Stimulated activated CD4-positive, alpha-beta T cell treated with anti-CD3 and anti-CD28 coated beads, TNF-alpha, amount 100 ng/mL, for 1 hour (primary cell): ENCODE measurements at regions not wholly inside any gene's neighbourhood (a gene's known extent, or its start where the extent isn't known, plus 50 kb on each side); places are given as distances from the start of the nearest gene placed in this dataset.
"Not testable (repeated sequence)": the region's sequence is repeated elsewhere in the genome, so short reads cannot be mapped to it uniquely, and the experiment has no call there.

Source experiments
- DNase-seq, 3 donors: peaks; one replicate each; pipeline ENCODE4 v3.0.0-alpha.2; 2020; ENCODE audit warnings: low read depth in 3 of 3, low spot score in 1 of 3

DNA sequence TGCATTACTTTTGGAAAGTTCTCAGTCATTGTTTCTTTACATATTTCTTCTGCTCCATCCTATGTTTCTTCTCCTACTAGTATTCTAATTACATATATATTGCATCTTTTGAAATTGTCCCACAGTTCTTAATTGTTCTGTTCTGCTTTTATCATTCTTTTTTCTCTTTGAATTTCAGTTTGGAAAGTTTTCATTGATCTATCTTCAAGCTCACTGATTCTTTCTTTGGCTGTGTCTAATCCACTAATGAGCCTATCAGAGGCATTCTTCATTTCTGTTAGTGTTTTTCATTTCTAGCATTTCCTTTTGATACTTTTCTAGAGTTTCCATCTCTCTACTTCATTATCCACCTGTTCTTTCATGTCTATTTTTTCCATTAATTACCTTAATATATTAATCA lies 159.0 kb upstream of the KCNJ15 start:
- no peak for DNase-seq

- no peak for DNase-seq
These were observed 144.5 kb upstream of the KCNJ15 start for GRCh38 chr21:38112219-38112789.

GRCh38 chr21:38114717-38115333 lies 142.0 kb upstream of the KCNJ15 start:
- no peak for DNase-seq

- DNase-seq = no peak
These were observed 140.9 kb upstream of the KCNJ15 start for GRCh38 chr21:38115870-38116269.

GRCh38 chr21:38119793-38120192 lies 137.0 kb upstream of the KCNJ15 start:
- DNase-seq = no peak

DNA sequence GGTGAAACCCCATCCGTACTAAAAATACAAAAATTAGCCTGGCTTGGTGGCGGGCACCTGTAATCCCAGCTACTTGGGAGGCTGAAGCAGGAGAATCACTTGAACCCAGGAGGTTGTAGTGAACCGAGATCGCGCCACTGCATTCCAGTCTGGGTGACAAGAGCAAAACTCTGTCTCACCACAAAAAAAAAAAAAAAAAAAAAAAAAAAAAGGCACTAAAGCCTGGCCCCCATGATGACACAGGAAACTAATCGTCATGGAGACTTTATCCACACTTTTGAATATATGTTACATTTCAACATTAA lies 136.2 kb upstream of the KCNJ15 start:
- not testable (repeated sequence) for DNase-seq

DNA sequence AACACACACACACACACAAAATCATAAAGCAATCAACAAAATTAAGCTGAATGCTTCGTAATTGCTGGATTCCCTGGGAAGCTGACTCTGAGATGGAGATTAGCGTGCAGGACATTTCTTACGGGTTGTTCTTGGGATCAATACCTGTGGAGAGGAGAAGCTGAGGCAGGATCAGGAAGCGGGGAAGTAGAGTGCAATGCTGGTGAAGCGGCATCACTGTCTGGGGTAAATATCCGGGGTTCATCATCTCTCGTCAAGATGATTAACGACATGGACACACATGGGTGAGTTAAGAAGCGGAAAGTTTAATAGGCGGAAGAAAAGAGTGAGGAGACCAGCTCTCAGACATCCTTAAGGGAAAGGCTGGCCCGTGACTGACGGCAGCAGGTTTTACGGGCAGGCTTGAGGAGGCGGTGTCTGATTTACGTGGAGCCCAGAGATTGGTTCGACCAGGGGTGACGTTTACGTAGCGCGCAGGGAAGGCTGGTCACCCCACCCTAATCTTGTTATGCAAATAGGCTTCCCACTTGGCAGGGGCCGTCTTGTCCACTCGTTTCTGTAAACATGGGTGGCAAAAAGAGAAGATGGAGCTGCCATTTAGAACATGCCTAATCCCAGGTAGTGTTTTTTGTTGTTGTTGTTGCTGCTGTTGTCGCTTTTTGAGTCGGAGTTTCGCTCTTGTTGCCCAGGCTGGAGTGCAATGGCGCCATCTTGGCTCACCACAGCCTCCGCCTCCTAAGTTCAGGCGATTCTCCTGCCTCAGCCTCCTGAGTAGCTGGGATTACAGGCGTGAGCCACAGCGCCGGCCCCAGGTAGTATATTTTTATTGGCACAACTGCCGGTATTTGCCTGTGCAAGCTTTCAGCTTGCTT lies 135.6 kb upstream of the KCNJ15 start:
- no peak for DNase-seq

GRCh38 chr21:38121888-38122720 lies 134.7 kb upstream of the KCNJ15 start:
- DNase-seq = no peak

GRCh38 chr21:38123626-38124025 lies 133.2 kb upstream of the KCNJ15 start:
- no peak for DNase-seq

DNA sequence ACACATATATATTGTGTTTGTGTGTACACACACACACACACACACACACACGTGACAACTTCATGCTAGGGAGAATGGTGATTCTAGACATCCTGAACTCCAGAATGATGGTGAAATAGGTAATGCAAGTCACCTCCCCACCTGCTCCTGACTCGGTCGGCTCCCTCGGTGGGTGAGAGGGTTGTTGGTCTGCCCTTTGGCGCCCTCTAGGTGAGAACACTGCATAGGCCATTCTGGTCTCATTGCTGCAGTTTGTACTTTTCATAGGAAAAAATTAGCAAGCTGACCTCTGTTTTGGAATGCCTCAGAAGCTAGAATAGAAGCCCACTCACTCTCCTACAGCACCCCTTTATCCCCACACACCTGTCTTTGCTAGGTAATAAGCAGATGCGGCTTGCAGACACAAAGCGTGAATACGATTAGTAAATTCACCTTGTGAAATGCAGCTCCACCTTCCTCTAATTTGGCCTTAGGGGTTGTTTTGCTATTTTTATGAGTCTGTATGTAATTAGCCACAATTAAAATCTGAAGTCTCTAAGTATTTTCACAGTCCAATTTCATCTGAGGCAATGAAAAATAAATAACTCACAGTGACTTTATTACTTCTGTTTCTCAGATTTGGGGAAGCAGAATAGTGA lies 130.0 kb upstream of the KCNJ15 start:
- peak in 2 of 3 donors; percentile 3 to 22 for DNase-seq

DNA sequence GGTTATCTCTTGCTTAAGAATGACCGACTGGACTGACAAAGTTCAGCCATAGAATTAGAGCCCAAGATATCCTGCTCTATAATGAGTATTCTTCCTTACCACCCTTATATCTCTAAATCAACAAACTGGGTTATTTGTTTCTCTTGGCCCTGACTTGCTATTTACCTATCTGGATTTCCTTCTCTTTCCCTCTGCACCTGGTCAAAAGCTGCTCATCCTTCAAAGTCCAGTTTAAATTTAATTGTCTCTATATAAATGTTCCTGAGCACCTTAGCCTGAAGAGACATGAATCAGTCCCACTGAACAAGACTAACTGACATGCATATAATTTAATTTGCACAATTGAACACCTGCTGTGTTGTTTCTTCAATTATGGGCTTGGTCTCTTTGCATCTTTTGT lies 127.1 kb upstream of the KCNJ15 start:
- no peak for DNase-seq

DNA sequence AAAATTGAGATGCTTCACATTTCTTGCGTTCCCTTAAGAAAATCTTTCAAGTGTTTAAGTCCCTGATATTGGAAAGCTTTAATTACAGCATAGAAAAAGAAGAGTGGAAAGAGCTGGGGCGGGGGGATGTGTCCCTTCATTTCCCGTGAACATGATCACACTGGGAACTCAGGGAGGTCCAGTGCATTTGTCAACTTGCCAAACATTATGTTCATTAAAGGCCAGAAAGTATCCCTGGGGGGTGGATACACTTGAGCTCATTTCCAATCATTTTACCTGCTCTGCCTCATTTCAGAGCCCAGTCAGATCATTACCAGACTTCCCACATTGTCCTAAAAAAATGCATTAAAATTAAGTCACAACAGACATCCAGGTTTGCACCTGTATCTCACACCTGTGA lies 123.6 kb upstream of the KCNJ15 start:
- DNase-seq = no peak

DNA sequence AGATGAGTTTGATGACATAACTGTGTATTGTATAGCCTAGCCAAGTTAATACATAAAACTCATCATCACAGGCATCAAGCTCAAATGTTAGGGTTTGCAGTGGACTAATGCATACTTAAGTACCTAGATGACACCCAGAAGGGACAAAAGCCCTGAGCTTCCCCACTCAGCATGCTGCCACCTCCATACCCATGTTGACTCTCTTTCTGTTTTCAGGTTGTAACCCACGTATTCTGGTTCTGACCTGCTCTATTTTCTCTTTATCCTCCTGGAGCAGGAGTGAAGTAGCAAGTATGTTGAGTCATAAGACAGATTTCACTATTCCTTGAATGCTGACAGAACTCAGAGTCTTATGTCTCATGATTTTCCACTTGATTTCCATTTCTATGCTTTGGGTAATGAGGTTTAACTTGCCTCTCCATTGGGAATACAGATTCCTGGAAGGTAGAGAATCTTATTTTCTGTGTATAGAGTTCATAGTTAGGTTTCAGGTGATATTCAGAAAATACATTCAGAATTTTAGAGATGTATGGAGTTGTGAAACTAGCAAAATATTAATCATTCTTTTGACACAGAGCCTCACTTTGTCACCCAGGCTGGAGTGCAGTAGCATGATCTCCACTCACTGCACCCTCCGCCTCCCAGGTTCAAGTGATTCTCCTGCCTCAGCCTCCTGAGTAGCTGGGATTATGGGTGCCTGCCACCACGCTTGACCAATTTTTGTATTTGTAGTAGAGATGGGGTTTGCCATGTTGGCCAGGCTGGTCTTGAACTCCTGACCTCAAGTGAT lies 122.5 kb upstream of the KCNJ15 start:
- no peak for DNase-seq

GRCh38 chr21:38136201-38136600 lies 120.6 kb upstream of the KCNJ15 start:
- no peak for DNase-seq

- DNase-seq = no peak
These were observed 117.2 kb upstream of the KCNJ15 start for GRCh38 chr21:38139380-38140168.

GRCh38 chr21:38140207-38140903 lies 116.4 kb upstream of the KCNJ15 start:
- DNase-seq = no peak

DNA sequence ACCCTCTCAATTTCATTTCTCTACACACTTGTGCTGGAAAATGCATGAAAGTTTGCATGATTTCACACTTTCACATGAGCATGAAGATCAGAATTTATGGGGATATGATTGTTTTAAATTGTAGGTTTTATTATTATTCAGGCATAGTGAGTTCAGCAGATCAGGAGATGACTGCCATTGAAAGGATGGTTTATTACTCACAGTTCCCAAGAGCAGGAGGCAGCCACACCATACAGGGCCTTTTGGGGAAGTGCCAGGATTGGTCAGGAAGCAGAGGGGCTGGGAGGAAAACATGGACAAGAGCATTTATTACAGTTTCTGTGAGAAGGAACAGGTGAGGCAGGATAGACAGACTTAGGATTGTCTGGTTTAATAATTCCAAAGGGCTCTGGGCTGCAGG lies 114.6 kb upstream of the KCNJ15 start:
- no peak for DNase-seq

DNA sequence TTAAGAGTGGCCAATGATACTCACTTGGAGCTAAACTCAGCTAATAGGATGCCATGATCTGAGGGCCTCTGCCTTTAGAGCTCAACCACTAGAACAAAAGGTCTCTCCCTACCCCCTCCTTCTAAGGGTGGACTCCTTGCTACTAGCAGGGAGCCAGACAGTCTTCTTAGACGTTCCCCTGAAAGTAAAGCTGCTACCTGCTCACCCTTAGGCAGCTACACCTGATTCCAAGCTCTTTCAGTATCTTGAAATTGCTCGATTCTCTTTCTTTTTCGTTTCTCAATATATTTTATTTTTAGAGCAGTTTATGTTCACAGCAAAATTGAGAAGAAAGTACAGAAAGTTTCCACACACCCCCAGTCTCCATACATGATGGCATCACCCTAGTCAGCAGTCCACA lies 112.6 kb upstream of the KCNJ15 start:
- no peak for DNase-seq

GRCh38 chr21:38145104-38145503 lies 111.7 kb upstream of the KCNJ15 start:
- no peak for DNase-seq
